Left kidney (tissue), 1 donor: ENCODE measurements at regions not wholly inside any gene's neighbourhood (a gene's known extent, or its start where the extent isn't known, plus 50 kb on each side); places are given as distances from the start of the nearest gene placed in this dataset.
A peak's percentile ranks its signal among the peaks of the same experiment; 100 is the strongest.
"Not testable (repeated sequence)": the region's sequence is repeated elsewhere in the genome, so short reads cannot be mapped to it uniquely, and the experiment has no call there.

Experiments used
- DNase-seq: peaks from one replicate; pipeline ENCODE4 v3.0.0-alpha.2; 2013

DNA sequence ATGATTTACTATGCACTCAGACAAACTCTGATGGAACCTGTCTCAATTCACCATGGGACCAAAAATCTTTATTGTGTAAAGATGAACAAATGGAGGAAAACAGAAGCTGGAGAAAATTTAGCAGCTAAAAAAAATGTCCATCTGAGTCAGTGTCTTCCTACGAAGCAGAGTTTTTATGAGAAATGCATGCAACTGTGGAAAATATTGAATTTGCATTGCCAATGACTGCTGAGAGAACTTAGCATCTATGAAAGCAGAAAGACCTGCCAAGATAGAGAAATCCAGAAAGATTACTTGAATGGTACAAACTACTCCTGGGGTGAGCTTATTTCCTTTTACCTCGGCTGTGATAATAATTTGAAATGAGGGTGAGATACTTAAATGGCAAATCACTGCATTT, 289.7 kb upstream of the GCFC2 start:
- DNase-seq: no peak

DNA sequence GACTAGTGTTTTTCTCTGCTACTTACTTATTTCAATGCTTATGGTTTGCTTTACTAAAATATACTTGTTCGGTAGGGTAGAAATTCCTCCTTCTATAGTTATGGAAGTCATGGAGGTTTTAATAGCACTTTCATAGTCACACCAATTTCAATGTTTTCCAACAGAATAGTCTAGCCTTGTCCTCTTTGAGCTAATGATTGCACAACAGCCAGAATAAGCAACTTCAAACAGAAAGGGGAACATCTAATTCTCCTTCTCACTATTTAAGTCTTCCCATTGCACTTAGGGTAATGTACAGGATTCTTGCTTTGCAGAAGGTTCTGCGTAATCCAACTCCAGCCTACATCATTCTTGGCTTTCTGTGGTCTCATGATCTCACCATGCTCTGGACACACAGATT, 287.7 kb upstream of the GCFC2 start:
- DNase-seq: no peak

DNA sequence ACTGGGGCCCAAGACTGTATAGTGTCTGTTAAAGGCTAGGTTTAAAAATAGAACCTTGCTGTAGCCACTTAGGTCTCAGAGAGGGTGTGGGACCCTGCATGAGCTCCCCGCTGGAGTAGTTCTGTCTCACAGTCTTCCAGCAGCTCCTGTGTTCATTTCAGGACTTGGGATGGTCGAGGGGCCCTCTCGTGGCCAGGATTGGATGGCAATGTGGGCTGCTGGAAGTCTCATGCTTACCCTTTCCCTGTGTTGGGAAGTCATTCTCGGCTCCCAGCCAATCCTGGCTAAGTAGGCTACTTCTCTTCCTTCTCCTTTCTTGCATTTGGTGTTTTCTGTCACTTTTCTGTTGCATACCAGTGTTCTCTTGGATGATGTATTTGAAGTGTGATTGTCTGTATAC, 284.0 kb upstream of the GCFC2 start:
- DNase-seq: no peak

DNA sequence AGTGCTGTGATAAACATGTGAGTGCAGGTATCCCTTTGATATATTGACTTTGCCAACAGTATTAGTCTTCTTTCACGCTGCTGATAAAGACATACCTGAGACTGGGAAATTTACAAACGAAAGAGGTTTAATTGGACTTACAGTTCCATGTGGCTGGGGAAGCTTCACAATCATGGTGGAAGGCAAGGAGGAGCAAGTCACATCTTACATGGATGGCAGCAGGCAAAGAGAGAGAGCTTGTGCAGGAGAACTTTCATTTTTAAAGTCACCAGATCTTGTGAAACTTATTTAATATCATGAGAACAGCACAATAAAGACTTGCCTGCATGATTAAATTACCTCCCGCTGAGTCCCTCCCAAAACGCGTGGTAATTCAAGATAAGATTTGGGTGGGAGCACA, 277.9 kb upstream of the GCFC2 start:
- not testable (repeated sequence) for DNase-seq

DNA sequence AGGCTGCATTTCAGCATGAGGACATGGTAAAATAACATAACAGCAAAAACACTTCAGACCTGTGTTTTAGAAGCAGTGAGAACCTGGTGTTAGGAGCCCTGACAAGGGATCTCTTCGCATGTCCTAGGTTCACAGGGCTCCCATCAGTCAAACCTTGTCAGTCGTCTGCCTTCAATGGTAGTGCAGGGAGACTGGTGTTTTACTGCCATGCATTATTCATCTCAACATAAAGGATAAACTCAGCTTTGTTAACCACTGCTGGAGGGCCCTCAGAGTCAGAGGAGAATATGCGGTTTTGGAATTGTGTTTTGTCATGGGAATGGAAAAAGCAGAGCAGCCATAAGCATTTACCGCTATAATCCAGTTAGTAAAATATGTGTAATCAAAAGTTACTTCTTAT, 275.9 kb upstream of the GCFC2 start:
- DNase-seq: no peak

DNA sequence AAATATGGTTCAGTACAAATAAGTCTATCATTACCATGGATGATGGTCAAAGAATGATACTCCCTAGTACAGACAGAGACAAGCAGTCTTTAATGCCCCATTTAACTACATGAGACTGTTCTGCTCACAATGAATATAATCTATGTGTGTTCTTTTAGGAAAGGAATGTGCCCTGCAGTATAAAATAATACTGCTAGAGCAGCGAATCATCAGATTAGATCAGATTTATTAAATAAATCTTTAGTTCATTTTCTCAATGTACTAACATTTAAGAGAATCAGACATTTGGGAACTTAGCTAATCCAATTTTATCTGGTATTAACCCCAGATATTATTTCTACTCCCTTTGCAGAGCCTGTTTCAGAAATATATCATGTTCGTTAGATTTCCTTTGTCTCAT, 272.0 kb upstream of the GCFC2 start:
- DNase-seq: no peak

DNA sequence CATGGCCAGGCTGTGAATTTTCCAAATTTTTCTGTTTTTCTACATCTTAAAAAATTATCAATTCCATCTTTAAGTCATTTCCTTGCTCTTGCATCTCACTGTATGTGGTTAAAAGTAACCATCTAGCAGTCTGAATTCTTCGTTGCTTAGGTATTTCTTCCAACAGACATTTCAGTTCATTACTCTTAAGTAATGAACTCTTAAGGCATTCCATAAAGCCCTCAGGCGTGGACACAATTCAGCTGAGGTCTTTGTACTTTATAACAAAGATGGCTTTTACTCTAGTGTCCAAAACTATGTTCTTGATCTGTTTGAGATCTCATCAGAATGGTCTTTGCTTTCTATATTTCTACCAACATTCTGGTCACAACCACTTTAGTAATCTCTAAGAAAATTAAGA, 253.9 kb upstream of the GCFC2 start:
- no peak for DNase-seq

DNA sequence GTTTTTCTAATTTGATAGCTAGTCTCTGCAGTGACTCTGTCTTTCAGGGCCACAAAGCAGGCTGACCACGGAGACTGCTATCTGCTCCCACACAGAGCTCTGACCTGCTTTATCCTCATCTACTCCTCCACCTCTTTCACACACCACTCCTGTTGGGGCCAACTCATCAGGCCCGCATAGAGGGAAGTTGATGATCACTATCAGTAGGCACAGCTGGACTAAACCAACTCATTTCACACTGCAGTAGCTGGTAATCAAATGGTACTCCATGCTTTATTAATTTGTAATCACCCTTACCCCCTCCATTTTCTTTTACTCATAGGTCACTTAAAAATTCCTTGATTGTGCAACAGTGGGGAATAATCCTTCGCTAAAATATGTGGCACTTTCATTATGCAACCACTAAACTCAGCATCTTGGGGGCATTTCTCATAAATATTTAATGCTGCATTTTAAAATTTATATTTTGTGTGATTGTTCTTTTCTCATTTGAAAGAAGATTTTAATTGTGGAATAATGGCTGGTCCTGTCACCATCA, 249.8 kb upstream of the GCFC2 start:
- no peak for DNase-seq

DNA sequence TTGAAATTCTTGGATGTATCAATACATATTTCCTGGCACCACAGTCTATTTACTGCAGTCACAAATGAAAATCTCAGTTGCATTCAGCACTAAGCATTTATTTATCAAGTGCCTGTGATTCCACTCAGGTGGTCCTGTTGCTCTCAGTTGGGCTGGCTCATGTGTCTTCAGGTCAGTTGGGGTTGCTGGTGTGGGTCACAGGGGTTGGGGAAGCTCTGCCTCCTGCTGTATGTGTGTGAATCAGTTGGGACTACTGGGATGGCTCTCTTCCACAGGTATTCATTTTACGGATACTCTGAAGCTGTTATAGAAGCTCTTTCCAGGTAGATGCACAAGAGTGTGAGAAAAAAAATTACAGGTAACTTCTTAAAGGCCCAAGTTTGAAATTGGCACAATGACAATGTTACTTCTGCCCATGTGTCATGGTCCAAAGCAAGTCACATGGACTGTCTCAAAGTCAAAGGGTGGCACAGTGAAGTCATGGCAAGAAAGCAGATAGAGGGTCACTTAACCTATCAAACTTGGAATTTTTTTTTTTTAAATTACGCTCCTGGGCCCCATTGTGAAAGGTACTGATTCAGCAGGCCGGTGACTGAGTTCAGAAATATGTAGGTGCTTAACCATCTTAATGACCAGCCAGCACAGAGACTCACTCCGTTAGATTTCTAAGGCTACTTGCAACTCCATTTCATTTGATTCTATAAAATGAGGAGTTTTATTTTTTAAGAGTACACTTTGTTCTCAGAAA, 249.2 kb upstream of the GCFC2 start:
- no peak for DNase-seq

DNA sequence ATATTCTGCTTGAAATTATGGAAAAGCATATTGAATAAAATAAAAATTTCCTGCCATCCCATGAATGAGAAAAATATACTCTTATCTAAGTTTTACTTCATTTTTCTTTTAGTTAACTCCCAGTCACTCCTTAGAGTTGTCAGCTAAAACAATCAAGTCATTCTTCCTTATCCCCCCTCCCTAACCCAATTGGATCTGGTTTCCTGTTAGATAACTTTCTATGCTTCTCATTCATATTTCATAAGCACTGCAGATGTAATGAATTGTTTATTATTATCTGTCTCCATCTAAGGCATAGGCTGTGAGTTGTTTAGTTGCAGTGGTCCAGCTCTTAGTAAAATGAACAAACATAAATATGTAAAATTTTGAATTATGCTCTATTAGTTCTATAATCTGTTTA, 244.0 kb upstream of the GCFC2 start:
- no peak for DNase-seq

DNA sequence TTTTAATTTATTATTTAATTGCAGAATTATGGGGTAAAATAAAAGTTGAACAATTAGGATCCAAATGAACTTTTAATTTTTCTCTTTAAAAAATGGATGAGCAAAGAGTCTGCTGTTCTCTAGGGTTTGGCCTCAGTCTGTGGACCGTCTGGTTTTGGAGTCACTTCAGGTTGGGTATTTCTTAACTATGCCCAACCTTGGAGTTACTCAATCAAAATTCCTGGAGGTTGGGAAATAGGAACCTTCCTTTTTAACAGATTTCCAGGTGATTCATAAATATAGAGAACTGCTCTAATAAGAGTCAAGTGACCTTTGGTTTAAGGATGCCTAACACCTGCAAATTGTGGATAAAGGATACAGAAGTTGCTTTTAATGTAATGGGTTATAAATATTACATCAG, 241.5 kb upstream of the GCFC2 start:
- DNase-seq: no peak

DNA sequence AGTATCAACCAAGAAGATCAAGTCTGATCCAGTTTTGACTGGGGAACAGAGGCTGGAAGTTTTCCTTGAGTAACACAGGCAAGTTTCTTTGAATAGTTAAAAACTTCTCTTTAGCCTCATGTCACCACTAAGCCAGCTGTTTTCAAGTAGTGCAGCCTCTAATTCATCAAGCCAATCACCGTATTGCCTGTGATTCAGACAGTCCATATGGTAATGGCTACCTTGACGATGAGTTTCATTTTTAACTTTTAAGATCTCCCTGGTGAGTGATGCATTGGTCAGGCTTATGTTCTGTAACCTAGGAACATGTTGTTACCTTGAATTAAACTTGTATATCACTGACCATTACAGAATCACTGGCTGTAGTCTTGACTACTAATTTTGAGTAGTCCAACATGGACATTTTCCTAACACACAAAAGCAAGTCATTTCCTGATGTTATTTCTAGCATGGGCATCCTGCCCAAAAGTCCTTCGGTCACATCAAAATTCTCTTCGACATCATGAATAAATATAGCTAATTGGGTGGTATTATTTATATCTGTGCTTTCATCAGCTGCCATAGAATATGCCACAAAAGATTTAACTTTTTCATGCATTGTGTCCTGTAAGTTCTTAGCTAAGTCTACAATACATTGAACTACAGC, 238.8 kb upstream of the GCFC2 start:
- no peak for DNase-seq

DNA sequence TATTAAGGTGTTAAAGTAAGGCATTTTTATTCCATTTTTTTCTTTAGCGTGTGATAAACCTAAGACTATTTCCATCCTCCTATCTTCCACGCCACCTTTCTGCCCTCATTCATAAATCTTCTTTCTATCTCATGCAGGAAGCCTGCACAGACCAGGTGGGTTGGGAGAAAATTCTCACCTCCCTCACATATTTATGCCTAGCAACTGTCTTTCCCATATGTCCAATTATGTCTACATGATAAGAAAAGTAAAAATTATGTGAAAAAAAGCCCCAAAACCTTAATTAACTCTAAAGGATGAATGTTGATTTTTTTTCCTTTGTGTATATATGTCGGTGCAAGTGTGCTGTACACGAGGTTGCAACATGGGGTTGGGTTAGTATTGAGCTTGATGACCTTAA, 225.6 kb upstream of the GCFC2 start:
- no peak for DNase-seq

DNA sequence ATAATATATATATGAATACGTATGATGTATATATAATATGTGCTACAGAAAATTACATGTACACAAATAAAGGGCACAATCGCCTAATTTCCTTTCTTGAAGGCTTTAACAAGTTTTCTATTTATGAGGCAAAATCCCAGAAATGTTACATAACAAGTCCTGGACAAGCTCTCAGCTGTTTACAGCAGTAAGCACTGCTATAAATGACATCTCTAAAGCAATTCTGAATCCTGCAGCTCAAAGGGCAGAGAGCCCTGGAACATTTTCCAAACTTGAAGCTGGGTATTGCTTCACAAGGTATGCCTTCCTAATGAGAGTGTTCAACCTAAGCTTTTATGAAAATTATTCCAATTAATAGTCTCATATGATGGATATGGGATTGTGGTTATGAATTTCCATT, 222.3 kb upstream of the GCFC2 start:
- DNase-seq: no peak

DNA sequence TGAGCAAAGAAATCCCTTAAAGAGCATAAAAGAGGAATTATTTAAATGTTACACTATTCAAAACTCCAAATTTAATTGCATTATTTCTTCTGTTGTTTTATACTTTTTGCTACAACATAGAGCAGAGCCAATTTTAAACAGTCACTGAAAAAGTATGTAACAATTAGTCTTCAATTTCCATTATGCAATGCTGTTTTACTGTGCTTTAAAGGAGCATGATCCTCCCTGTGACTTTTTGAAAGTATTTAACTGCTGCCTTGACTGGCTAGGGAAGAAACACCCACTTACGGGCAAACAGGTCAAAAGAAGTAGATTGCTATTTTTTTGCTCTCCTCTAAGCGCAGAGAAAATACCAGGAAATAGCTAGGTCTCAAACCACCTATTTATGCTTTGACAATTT, 217.4 kb upstream of the GCFC2 start:
- DNase-seq: no peak

DNA sequence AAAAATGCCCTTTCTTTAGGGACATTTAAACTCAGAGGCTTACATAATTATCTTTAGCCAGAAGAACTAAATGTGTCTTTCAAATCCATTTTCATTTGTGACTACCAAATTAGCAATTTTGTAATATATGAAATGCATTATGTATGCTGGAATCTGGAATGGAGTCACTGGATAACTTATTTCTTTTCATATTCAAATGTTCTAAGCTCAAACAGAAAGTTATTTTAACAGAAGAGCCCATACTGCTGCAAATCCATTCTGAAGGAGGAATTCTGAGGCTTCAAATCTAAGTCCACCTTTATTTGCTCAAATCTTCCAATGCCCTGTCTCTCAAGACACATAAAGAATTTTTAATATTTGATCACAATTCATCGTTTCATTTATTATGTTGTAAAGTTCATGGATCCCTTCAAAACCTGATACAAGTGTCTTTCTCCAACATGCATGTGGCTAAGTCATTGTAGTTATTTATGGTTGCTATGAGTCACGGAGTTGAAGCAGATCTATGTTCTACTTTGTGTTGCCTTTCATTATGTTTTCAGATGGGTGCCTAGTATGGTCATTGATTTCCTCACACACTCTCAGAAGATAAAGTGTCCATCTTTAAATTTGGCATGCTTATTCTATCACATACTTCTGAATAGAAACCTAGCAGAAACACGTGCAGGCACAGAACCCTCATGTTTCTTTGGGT, 214.8 kb upstream of the GCFC2 start:
- DNase-seq: no peak

DNA sequence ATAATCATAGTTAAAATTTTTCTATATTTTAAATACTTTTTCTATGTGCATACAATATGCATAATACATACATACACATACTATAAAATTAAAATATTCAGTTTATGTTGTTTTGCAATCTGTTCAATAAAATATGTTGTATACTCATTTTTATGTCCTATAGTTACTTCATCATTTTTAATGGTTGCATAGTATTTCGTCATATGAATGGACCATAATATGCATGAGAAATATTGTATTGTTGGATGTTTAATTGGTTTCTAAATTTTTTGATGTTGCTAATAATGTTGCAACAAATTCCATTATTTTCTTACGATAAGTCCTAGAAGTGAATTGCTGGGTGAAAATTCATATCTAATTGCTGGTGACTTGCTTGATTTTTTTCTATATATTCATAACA, 211.5 kb upstream of the GCFC2 start:
- DNase-seq: no peak

DNA sequence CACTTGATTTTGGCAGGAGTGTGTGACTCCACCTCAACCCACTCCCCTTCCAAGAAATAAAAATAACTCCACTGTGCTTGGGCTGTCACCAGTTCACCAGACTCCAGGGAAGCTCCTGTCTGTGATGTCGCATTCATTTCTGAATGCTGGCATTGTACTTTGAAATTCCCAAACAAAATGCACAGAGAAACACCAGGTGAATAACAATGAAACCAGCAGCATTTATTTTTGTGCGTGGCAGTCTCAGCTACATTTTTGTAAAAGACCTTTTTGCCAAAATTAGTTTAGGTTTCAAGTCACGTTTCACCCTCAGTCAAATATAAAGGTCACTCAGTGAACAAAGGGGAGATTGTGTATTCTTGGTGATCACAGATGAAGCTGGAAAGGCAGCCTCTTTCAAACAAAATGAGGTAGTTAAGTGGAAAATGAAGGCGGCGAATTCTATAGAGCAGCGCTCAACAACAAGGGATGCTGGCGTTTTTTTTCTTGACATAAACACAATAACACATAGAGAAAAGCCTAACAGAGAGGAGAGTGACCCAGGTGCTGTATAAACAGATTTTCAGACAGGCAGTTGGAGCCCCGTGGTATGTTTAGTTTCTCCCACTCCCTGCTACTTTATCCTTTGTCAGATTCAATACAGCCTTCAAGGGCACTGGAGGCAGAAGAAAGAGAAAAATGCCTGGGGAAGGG, 210.3 kb upstream of the GCFC2 start:
- DNase-seq: no peak

DNA sequence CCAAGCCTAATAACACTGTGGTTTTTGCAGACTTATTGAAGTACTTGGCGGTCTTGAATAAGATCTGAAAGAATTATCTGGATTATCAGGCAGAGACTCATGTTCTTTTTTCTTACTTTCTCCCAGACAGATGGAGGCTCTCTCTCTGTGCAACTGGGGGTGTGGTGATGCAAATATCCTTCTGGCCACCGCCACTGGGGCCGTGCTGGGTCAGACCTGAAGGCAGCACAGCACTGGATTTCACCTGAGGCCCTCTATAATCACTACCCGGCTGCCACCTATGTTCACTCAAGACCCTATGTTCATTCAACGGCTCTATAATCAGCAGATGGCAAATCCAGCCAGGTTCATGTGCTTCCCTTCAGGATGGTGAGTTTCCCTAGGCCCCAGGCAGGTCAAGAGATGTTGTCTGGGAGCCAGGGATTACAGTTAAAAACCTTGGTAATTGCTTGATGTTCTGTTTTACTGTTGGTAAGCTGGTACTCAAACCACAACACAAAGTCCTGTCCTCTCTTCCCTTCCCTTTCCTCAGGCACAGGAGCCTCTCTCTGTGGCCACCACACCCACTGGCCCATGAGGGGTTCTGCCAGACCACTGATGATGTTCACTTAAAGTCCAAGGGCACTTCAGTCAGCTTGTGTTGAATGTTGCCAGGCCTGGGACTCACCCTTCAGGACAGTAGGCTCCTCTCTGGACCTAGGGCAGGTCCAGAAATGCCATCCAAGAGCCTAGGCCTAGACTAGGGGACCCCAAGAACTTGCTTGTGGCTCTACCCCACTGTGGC, 205.3 kb upstream of the GCFC2 start:
- DNase-seq: no peak

DNA sequence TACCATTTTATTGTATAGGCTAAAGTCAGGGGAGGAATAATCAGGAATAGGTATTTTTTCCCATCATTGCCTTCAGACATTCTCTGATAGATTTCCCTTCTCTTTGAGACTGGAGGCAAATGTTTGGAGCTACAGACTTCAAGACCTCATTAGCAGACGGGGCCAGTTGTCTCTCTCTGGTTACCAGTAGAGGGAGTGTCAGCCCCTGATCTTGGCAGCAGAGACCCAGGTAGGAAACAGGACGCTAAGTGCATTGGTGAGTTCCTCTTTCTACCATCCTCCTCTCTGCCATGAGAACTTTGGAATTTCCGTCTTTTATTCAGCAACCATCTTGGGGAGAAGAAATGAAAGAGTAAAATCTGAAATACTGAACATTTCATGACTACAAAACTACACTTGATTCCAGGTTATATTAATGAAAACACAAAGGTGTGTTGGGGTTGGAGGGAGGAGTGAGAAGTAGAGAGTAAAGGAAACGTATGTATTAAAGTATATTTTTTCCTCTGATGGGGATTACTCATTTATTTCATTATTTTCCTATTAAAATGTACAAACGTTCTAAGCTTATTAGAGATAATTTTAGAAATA, 186.2 kb upstream of the GCFC2 start:
- peak; percentile 35 for DNase-seq

DNA sequence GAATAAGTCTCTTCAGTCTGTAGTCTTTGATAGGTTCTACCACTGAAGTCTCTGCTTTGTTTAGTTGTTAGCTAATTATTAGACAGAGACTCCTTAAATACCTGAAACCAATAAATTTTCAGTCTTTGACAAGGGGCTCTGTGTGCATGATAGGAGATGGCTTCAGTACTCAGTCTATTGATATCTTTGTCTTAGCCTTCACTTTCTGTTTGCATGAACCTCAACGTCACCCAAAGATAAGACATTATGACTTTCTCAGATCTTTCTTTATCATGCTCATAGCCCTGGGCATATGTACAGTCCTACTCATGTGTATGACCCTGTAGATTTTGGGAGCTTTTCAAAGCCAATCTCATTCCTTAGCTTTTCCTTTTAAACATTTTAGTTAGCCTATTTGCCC, 183.5 kb upstream of the GCFC2 start:
- DNase-seq: no peak

DNA sequence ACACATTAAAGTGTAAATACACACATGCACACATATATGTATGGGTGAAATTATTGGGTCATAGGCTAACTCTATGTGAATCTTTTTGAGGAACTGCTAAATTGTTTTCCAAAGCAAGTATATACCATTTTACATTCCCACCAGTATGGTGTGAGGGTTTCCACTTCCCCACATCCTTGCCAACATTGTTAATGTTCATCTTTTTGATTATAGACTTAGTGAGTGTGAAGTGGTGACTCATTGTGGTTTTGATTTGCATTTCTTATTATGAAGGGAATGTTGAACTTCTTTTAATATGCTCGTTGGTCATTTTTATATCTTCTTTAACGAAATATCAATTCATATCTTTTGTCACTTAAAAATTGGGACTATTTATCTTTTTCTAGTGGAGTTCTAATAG, 181.8 kb upstream of the GCFC2 start:
- DNase-seq: no peak
